Vagina (tissue), 2 donors: ENCODE measurements at regions not wholly inside any gene's neighbourhood (a gene's known extent, or its start where the extent isn't known, plus 50 kb on each side); places are given as distances from the start of the nearest gene placed in this dataset.

Source experiments
- DNase-seq, 2 donors: peaks; one replicate each; pipeline ENCODE4 v3.0.0-alpha.2; 2017; ENCODE audit errors: extremely low spot score in 2 of 2
- H3K27ac ChIP-seq: fragments of 200-600 bp; sonication (generic); one replicate; pipeline ENCODE4 v1.5.1; 2019
- H3K27me3 ChIP-seq: fragments of 200-600 bp; sonication (generic); one replicate; pipeline ENCODE4 v1.5.1; 2019
- H3K36me3 ChIP-seq, 2 donors: fragments of 200-600 bp; sonication (generic); one replicate each; pipeline ENCODE4 v1.5.1; 2017 to 2019
- H3K4me1 ChIP-seq: fragments of 200-600 bp; sonication (generic); one replicate; pipeline ENCODE4 v1.5.1; 2019
- H3K4me3 ChIP-seq, 2 donors: fragments of 200-600 bp; sonication (generic); 1 replicate in 1 of 2; 2 replicates in 1 of 2; pipeline ENCODE4 v1.5.1; 2016 to 2019
- H3K9me3 ChIP-seq: fragments of 200-600 bp; sonication (generic); one replicate; pipeline ENCODE4 v1.5.1; 2019
- POLR2A ChIP-seq, 2 donors: fragments of 450-650 bp; IDR thresholded peaks; one replicate each; pipeline ENCODE4 v1.6.1; 2017; ENCODE audit warnings: antibody characterized with exemption in 2 of 2, mild to moderate bottlenecking in 2 of 2, moderate library complexity in 2 of 2
- POLR2AphosphoS5 ChIP-seq, 2 donors: sonication (generic); formaldehyde crosslinking; IDR thresholded peaks; one replicate each; pipeline ENCODE4 v1.9.0; 2017; ENCODE audit warnings: antibody characterized with exemption in 2 of 2, mild to moderate bottlenecking in 2 of 2, low read depth in 1 of 2; ENCODE audit not compliant: insufficient read depth in 1 of 2
- intact Hi-C: fragments of 100-400 bp; cut with DNase I; formaldehyde crosslinking; loops from one replicate; pipeline ENCODE4 v1.15.1; 2023
- TF ChIP-seq, protein P1 (sequence below), 3 experiments: fragments of 450-650 bp in 2 of 3; fragments of 200-600 bp in 1 of 3; sonication (generic) in 1 of 3; IDR thresholded peaks; one replicate each; pipeline ENCODE4 v1.5.1; 2017 to 2019; ENCODE audit warnings: antibody characterized with exemption in 3 of 3, mild to moderate bottlenecking in 2 of 3, moderate library complexity in 2 of 3

- DNase-seq = no peak
- H3K4me3 ChIP-seq = no peak overlapping the region
- no peaks in the 10 kb centered on the region for H3K9me3 ChIP-seq
- no peak for TF ChIP-seq POLR2A (IDR thresholded peaks at IDR 0.05)
- TF ChIP-seq, protein P1, sequence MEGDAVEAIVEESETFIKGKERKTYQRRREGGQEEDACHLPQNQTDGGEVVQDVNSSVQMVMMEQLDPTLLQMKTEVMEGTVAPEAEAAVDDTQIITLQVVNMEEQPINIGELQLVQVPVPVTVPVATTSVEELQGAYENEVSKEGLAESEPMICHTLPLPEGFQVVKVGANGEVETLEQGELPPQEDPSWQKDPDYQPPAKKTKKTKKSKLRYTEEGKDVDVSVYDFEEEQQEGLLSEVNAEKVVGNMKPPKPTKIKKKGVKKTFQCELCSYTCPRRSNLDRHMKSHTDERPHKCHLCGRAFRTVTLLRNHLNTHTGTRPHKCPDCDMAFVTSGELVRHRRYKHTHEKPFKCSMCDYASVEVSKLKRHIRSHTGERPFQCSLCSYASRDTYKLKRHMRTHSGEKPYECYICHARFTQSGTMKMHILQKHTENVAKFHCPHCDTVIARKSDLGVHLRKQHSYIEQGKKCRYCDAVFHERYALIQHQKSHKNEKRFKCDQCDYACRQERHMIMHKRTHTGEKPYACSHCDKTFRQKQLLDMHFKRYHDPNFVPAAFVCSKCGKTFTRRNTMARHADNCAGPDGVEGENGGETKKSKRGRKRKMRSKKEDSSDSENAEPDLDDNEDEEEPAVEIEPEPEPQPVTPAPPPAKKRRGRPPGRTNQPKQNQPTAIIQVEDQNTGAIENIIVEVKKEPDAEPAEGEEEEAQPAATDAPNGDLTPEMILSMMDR (IDR thresholded peaks at IDR 0.05) = no peak
- TF ChIP-seq POLR2AphosphoS5 (IDR thresholded peaks at IDR 0.05; ENCODE audit: insufficient read depth in 1 of 2, low read depth in 1 of 2) = no peak
- intact Hi-C loops = no loop called here
- H3K4me1 ChIP-seq = no peaks in the 10 kb centered on the region
- no peaks in the 10 kb centered on the region for H3K27me3 ChIP-seq
- H3K27ac ChIP-seq = no peak overlapping the region
- H3K36me3 ChIP-seq = no peaks in the 10 kb centered on the region
Measured at GRCh38 chr7:125136755-125137532, 207.3 kb upstream of the POT1 start.

- Histone ChIP-seq H3K4me3 (no peak overlapping the region), H3K4me1 (no peaks in the 10 kb centered on the region), H3K36me3 (no peaks in the 10 kb centered on the region), H3K27ac (no peak overlapping the region), H3K9me3 (no peaks in the 10 kb centered on the region), H3K27me3 (no peaks in the 10 kb centered on the region)
- TF ChIP-seq POLR2AphosphoS5 (IDR thresholded peaks at IDR 0.05; ENCODE audit: insufficient read depth in 1 of 2, low read depth in 1 of 2) (no peak), POLR2A (IDR thresholded peaks at IDR 0.05) (no peak)
- TF ChIP-seq, protein P1 (IDR thresholded peaks at IDR 0.05) = no peak
- DNase-seq = no peak
- intact Hi-C loops = no loop called here
Measured at GRCh38 chr7:125136341-125136740, 206.7 kb upstream of the POT1 start.

DNA sequence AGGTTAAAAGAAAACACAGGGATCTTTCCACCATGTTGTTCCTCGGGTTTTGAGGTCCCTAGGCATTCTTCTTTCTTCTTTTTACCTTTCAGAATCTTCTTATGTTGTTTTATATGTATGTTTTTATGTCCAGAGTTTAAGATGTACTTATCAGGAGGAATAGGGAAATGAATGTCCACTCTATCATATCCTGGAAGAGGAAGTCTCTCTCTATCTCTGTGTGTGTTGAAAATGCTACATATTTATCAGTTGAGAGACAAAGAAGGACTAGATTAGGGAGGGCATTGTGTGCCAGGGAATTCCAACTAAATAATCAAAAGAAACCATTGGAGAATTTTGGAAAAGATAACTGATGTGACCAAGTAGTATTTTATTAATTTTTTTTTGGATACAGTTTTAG is 200.5 kb upstream of the POT1 start:
- no peaks in the 10 kb centered on the region for H3K27me3 ChIP-seq

DNA sequence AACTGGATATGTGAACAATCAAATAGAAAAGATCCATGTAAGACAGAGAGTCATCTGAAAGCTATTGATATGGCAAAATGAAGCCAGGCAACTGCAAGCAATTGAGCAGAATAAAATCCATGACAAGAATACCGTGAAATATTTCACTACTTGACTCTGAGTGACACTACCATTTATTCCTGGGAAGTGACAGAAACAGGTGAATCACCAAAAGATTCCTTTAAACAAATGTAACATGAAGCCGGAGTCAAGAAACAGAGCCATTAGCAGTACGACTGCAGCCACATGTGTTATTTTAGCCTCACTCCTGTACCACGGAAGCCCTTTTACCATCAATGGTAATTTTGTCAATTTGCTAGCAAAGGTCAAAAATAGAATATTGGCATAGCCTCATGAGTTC is 197.7 kb upstream of the POT1 start:
- TF ChIP-seq POLR2A (IDR thresholded peaks at IDR 0.05) = no peak
- TF ChIP-seq, protein P1 (IDR thresholded peaks at IDR 0.05) = no peak
- TF ChIP-seq POLR2AphosphoS5 (IDR thresholded peaks at IDR 0.05; ENCODE audit: insufficient read depth in 1 of 2, low read depth in 1 of 2) = no peak
- Histone ChIP-seq H3K27me3 (no peaks in the 10 kb centered on the region), H3K4me1 (no peaks in the 10 kb centered on the region), H3K27ac (no peak overlapping the region), H3K4me3 (no peak overlapping the region), H3K9me3 (no peaks in the 10 kb centered on the region), H3K36me3 (no peaks in the 10 kb centered on the region)
- intact Hi-C loops = no loop called here
- no peak for DNase-seq

More for the DNA sequence above, 200.5 kb upstream of the POT1 start:
- TF ChIP-seq POLR2AphosphoS5 (IDR thresholded peaks at IDR 0.05; ENCODE audit: insufficient read depth in 1 of 2, low read depth in 1 of 2) = no peak
- TF ChIP-seq, protein P1 (IDR thresholded peaks at IDR 0.05) = no peak
- no peak for TF ChIP-seq POLR2A (IDR thresholded peaks at IDR 0.05)
- no peaks in the 10 kb centered on the region for H3K9me3 ChIP-seq
- no peak overlapping the region for H3K27ac ChIP-seq
- no peak overlapping the region for H3K4me3 ChIP-seq
- H3K4me1 ChIP-seq = no peaks in the 10 kb centered on the region
- H3K36me3 ChIP-seq = no peaks in the 10 kb centered on the region
- intact Hi-C loops = no loop called here
- DNase-seq = no peak

DNA sequence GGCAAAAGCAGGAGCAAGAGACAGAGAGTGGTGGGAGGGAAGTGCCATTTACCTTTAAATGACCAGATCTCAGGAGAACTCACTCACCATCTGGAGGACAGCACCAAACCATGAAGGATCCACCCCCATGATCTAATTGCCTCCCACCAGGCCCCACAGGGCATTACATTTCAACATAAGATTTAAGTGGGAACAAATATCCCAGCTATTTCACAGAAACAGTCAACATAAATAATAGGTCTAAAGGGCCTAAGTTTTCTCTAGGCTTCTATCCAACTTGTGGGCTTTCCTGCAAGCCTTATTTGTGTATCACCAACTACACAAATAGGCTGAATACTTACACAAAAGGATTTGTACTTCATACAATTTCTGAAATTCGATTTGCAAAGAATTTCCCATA is 196.8 kb upstream of the POT1 start:
- intact Hi-C loops = no loop called here
- Histone ChIP-seq H3K27ac (no peak overlapping the region), H3K9me3 (no peaks in the 10 kb centered on the region), H3K4me1 (no peaks in the 10 kb centered on the region), H3K36me3 (no peaks in the 10 kb centered on the region), H3K4me3 (no peak overlapping the region), H3K27me3 (no peaks in the 10 kb centered on the region)
- no peak for DNase-seq
- TF ChIP-seq POLR2AphosphoS5 (IDR thresholded peaks at IDR 0.05; ENCODE audit: insufficient read depth in 1 of 2, low read depth in 1 of 2) = no peak
- TF ChIP-seq, protein P1 (IDR thresholded peaks at IDR 0.05) = no peak
- TF ChIP-seq POLR2A (IDR thresholded peaks at IDR 0.05) = no peak
